ENCODE measurements at regions not wholly inside any gene's neighbourhood (a gene's known extent, or its start where the extent isn't known, plus 50 kb on each side); places are given as distances from the start of the nearest gene placed in this dataset.

- in situ Hi-C loops (cut with HindIII; ENCODE audit: low sequenced_read_pairs) = no loop called here
- no peak for TF ChIP-seq CTCF (IDR thresholded peaks at IDR 0.05; ENCODE audit: low read depth, low read length, missing control alignments)
- H3K4me3 ChIP-seq (ENCODE audit: low read depth, low read length) = no peak overlapping the region
- DNase-seq (ENCODE audit: low read depth) = no peak
Observed at GRCh38 chr14:99055019-99055418, 217.0 kb downstream of the BCL11B start.

GRCh38 chr14:99055816-99056215 lies 216.2 kb downstream of the BCL11B start:
- no peak for TF ChIP-seq CTCF (IDR thresholded peaks at IDR 0.05; ENCODE audit: low read depth, low read length, missing control alignments)
- no peak for DNase-seq (ENCODE audit: low read depth)
- in situ Hi-C loops (cut with HindIII; ENCODE audit: low sequenced_read_pairs) = no loop called here
- no peak overlapping the region for H3K4me3 ChIP-seq (ENCODE audit: low read depth, low read length)

GRCh38 chr14:99057576-99058083 lies 214.4 kb downstream of the BCL11B start:
- H3K4me3 ChIP-seq (ENCODE audit: low read depth, low read length) = no peak overlapping the region
- no peak for TF ChIP-seq CTCF (IDR thresholded peaks at IDR 0.05; ENCODE audit: low read depth, low read length, missing control alignments)
- no peak for DNase-seq (ENCODE audit: low read depth)
- in situ Hi-C loops (cut with HindIII; ENCODE audit: low sequenced_read_pairs) = no loop called here

GRCh38 chr14:99058542-99058941 lies 213.5 kb downstream of the BCL11B start:
- H3K4me3 ChIP-seq (ENCODE audit: low read depth, low read length) = no peak overlapping the region
- in situ Hi-C loops (cut with HindIII; ENCODE audit: low sequenced_read_pairs) = no loop called here
- TF ChIP-seq CTCF (IDR thresholded peaks at IDR 0.05; ENCODE audit: low read depth, low read length, missing control alignments) = no peak
- DNase-seq (ENCODE audit: low read depth) = no peak

GRCh38 chr14:99062216-99062615 lies 209.8 kb downstream of the BCL11B start:
- in situ Hi-C loops (cut with HindIII; ENCODE audit: low sequenced_read_pairs) = no loop called here
- H3K4me3 ChIP-seq (ENCODE audit: low read depth, low read length) = no peak overlapping the region
- TF ChIP-seq CTCF (IDR thresholded peaks at IDR 0.05; ENCODE audit: low read depth, low read length, missing control alignments) = no peak
- no peak for DNase-seq (ENCODE audit: low read depth)

- DNase-seq (ENCODE audit: low read depth) = no peak
Observed at GRCh38 chr14:99062772-99063418, 209.1 kb downstream of the BCL11B start.

More at GRCh38 chr14:99062772-99063418, 209.1 kb downstream of the BCL11B start:
- in situ Hi-C loops (cut with HindIII; ENCODE audit: low sequenced_read_pairs) = no loop called here
- TF ChIP-seq CTCF (IDR thresholded peaks at IDR 0.05; ENCODE audit: low read depth, low read length, missing control alignments) = no peak
- no peak overlapping the region for H3K4me3 ChIP-seq (ENCODE audit: low read depth, low read length)
